ENCODE measurements at regions not wholly inside any gene's neighbourhood (a gene's known extent, or its start where the extent isn't known, plus 50 kb on each side); places are given as distances from the start of the nearest gene placed in this dataset.
"Not testable (repeated sequence)": the region's sequence is repeated elsewhere in the genome, so short reads cannot be mapped to it uniquely, and the experiment has no call there.

DNA sequence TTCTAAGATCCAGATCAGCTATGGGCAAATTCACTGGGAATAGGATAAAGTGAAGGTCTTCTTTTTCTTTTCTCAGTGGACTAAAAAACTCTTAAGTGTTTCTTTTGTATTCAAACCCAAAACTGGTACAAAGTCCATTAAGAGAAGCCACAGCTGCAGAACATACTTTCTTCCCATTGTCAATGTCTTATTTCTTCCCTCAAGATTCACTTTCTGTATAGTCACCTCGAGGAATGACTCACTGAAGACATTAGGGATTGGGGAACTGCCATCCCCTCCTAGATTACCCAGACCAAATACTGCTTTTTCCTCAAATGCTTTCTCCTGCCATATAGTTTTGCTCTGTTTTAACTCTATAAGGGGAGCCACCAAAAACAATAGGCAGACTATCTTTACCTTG, 117.4 kb upstream of the SYT13 start:
- TF ChIP-seq, protein P1, sequence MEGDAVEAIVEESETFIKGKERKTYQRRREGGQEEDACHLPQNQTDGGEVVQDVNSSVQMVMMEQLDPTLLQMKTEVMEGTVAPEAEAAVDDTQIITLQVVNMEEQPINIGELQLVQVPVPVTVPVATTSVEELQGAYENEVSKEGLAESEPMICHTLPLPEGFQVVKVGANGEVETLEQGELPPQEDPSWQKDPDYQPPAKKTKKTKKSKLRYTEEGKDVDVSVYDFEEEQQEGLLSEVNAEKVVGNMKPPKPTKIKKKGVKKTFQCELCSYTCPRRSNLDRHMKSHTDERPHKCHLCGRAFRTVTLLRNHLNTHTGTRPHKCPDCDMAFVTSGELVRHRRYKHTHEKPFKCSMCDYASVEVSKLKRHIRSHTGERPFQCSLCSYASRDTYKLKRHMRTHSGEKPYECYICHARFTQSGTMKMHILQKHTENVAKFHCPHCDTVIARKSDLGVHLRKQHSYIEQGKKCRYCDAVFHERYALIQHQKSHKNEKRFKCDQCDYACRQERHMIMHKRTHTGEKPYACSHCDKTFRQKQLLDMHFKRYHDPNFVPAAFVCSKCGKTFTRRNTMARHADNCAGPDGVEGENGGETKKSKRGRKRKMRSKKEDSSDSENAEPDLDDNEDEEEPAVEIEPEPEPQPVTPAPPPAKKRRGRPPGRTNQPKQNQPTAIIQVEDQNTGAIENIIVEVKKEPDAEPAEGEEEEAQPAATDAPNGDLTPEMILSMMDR (IDR thresholded peaks at IDR 0.05): not testable (repeated sequence)
- not testable (repeated sequence) for TF ChIP-seq POLR2A (IDR thresholded peaks at IDR 0.05)
